Trophoblast cell (in vitro differentiated cells and primary cell): ENCODE measurements at regions not wholly inside any gene's neighbourhood (a gene's known extent, or its start where the extent isn't known, plus 50 kb on each side); places are given as distances from the start of the nearest gene placed in this dataset.
"Not testable (repeated sequence)": the region's sequence is repeated elsewhere in the genome, so short reads cannot be mapped to it uniquely, and the experiment has no call there.

Experiments
- DNase-seq, 2 donors: peaks; one replicate each; pipeline ENCODE4 v3.0.0-alpha.2; 2016
- H2AFZ ChIP-seq: 2 replicates; pipeline ENCODE4 v1.6.1; 2013; ENCODE audit warnings: low read length, moderate library complexity, mild to moderate bottlenecking; ENCODE audit not compliant: insufficient read depth, poor library complexity
- H2AK5ac ChIP-seq: 2 replicates; pipeline ENCODE4 v1.6.1; 2013; ENCODE audit warnings: mild to moderate bottlenecking, low read length
- H2BK120ac ChIP-seq: 2 replicates; pipeline ENCODE4 v1.6.1; 2013; ENCODE audit warnings: low read length, mild to moderate bottlenecking, moderate library complexity; ENCODE audit not compliant: insufficient read depth, poor library complexity
- H2BK12ac ChIP-seq: 2 replicates; pipeline ENCODE4 v1.6.1; 2013; ENCODE audit warnings: mild to moderate bottlenecking, low read length, moderate library complexity
- H2BK5ac ChIP-seq: 2 replicates; pipeline ENCODE4 v1.6.1; 2013; ENCODE audit warnings: low read length, low read depth, moderate library complexity, mild to moderate bottlenecking; ENCODE audit not compliant: poor library complexity
- H3K14ac ChIP-seq: 2 replicates; pipeline ENCODE4 v1.6.1; 2013; ENCODE audit warnings: mild to moderate bottlenecking, low read length
- H3K18ac ChIP-seq: 2 replicates; pipeline ENCODE4 v1.6.1; 2013; ENCODE audit warnings: mild to moderate bottlenecking, low read length
- H3K23ac ChIP-seq: 2 replicates; pipeline ENCODE4 v1.6.1; 2013; ENCODE audit warnings: low read length
- H3K27ac ChIP-seq: 2 replicates; pipeline ENCODE4 v1.5.1; 2013; ENCODE audit warnings: low read depth, mild to moderate bottlenecking, inconsistent platforms, low read length, moderate library complexity
- H3K27me3 ChIP-seq: 2 replicates; pipeline ENCODE4 v1.6.1; 2013; ENCODE audit warnings: inconsistent platforms, mild to moderate bottlenecking, low read length, moderate library complexity; ENCODE audit not compliant: insufficient read depth
- H3K36me3 ChIP-seq, 2 experiments: 1 replicate in 1 of 2; 2 replicates in 1 of 2; pipeline ENCODE4 v1.6.1; 2013; ENCODE audit warnings: low read length in 2 of 2, mild to moderate bottlenecking in 2 of 2, moderate library complexity in 1 of 2; ENCODE audit not compliant: insufficient read depth in 2 of 2, control insufficient read depth in 1 of 2
- H3K4ac ChIP-seq: 2 replicates; pipeline ENCODE4 v1.6.1; 2013; ENCODE audit warnings: low read depth, mild to moderate bottlenecking, low read length, moderate library complexity
- H3K4me1 ChIP-seq, 2 experiments: 1 replicate in 1 of 2; 2 replicates in 1 of 2; pipeline ENCODE4 v1.6.1; 2013; ENCODE audit warnings: low read length in 2 of 2, mild to moderate bottlenecking in 2 of 2, moderate library complexity in 1 of 2; ENCODE audit not compliant: insufficient read depth in 2 of 2, control insufficient read depth in 1 of 2
- H3K4me2 ChIP-seq: 2 replicates; pipeline ENCODE4 v1.6.1; 2013; ENCODE audit warnings: inconsistent platforms, mild to moderate bottlenecking, low read length, moderate library complexity
- H3K4me3 ChIP-seq: 2 replicates; pipeline ENCODE4 v1.5.1; 2013; ENCODE audit warnings: mild to moderate bottlenecking, low read depth, low read length, inconsistent platforms
- H3K79me1 ChIP-seq: one replicate; pipeline ENCODE4 v1.6.1; 2013; ENCODE audit warnings: low read length
- H3K79me2 ChIP-seq: 2 replicates; pipeline ENCODE4 v1.6.1; 2013; ENCODE audit warnings: low read length, mild to moderate bottlenecking; ENCODE audit not compliant: control insufficient read depth, insufficient read depth, poor library complexity
- H3K9ac ChIP-seq: 2 replicates; pipeline ENCODE4 v1.6.1; 2013; ENCODE audit warnings: mild to moderate bottlenecking, low read length
- H3K9me3 ChIP-seq: 2 replicates; pipeline ENCODE4 v1.6.1; 2013; ENCODE audit warnings: low read depth, mild to moderate bottlenecking, control low read depth, inconsistent platforms, low read length; ENCODE audit not compliant: insufficient read depth
- H4K12ac ChIP-seq: 2 replicates; pipeline ENCODE4 v1.6.1; 2013; ENCODE audit warnings: low read depth, mild to moderate bottlenecking, low read length, moderate library complexity
- H4K8ac ChIP-seq: 2 replicates; pipeline ENCODE4 v1.6.1; 2013; ENCODE audit warnings: low read depth, mild to moderate bottlenecking, low read length, moderate library complexity
- H4K91ac ChIP-seq: one replicate; pipeline ENCODE4 v1.6.1; 2013; ENCODE audit warnings: low read depth, mild to moderate bottlenecking, low read length, moderate library complexity
- WGBS: extraction: QIAGEN DNeasy Blood & Tissue Kit; methylation state at CpG from one replicate; pipeline ENCODE4 v1.1.7; 2013; ENCODE audit warnings: missing lambda C conversion rate; ENCODE audit not compliant: insufficient read length, insufficient coverage; ENCODE audit errors: extremely low coverage; 5-methylcytosine and 5-hydroxymethylcytosine counted together

DNA sequence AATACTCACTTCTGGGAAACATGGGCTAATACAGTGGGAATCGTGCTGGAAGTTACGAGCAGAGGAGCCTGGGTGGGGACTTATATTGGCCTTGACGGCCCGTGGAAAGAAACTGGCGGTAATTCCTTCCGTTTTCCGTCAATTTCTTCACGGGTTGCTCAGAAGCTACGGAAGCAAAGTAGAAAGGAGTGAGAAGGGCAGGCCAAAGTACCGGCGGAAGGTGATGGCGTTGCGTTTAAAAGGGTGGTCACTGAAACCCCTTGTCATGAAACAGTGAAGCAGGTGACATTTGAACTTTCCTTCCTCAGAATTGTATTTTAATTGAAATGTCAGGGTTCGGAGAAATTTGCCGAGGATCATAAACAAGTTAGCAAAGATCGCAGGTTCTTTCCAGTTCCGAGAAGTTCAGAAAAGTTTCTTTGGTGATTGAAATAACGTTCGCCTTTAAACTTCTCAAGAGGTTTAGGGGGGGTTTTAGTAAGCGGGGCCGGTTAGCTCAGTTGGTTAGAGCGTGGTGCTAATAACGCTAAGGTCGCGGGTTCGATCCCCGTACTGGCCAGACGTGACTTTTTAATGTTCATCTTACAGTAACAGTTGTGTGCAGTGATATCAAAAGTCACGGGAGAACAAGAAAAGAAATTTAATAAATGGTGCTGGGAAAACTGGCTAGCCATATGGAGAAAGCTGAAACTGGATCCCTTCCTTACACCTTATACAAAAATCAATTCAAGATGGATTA, 96.7 kb upstream of the ZNF322 start:
- not testable (repeated sequence) for H3K23ac ChIP-seq, H3K14ac ChIP-seq, H4K91ac ChIP-seq, H2AFZ ChIP-seq, H3K9me3 ChIP-seq, H3K4me1 ChIP-seq, H3K27me3 ChIP-seq, H3K4me3 ChIP-seq, H4K12ac ChIP-seq, DNase-seq, H2BK5ac ChIP-seq, H4K8ac ChIP-seq, H3K18ac ChIP-seq, H3K9ac ChIP-seq, H3K27ac ChIP-seq, H2AK5ac ChIP-seq, H3K79me1 ChIP-seq, H3K4ac ChIP-seq, H2BK12ac ChIP-seq, H3K79me2 ChIP-seq, H2BK120ac ChIP-seq, H3K36me3 ChIP-seq
- WGBS = no CpG with 5 or more reads among the region's 29 CpGs
- H3K4me2 ChIP-seq = peak overlapping the region; percentile 70

DNA sequence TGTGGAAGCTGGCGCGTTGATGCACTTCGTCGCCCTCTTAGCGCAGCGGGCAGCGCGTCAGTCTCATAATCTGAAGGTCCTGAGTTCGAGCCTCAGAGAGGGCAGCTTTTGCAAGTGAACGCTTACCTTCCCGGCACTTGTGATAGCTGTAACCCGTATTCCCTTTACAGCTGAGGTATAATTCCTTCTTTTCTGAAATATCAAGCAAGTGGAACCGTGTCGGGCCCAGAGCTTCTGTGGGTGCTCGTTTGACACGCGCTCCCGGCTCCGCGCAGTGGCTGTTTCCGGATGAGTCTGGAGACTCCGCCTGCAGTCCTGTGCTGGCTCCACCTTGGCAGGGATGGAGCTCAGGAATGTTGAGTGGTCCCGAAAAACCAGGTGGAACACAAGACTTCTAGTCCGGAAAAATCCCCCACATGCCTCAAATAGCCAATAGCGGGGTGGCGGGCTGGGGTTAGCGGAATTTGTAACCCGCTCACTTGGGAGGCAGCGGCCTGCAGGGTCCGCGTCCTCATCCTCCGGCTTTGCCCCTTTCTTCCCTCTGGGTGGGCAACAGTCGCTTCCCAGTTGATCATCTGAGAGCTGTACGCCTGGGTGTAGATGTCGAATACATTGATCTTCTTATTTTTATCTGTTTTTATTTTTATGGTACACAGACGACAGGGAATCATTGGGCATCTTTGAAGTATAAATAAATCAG, 106.8 kb upstream of the ZNF322 start:
- not testable (repeated sequence) for H3K27me3 ChIP-seq, H3K4me2 ChIP-seq, H4K91ac ChIP-seq, H3K36me3 ChIP-seq, H3K79me2 ChIP-seq, H3K14ac ChIP-seq, H3K23ac ChIP-seq, H2BK5ac ChIP-seq, H4K12ac ChIP-seq, H3K79me1 ChIP-seq, H3K9me3 ChIP-seq, H3K18ac ChIP-seq, H3K9ac ChIP-seq, H2BK120ac ChIP-seq, H2BK12ac ChIP-seq, H4K8ac ChIP-seq, DNase-seq, H3K4me1 ChIP-seq, H3K4me3 ChIP-seq, H3K27ac ChIP-seq, H2AFZ ChIP-seq, H2AK5ac ChIP-seq, H3K4ac ChIP-seq
- no CpG with 5 or more reads among the region's 36 CpGs for WGBS

DNA sequence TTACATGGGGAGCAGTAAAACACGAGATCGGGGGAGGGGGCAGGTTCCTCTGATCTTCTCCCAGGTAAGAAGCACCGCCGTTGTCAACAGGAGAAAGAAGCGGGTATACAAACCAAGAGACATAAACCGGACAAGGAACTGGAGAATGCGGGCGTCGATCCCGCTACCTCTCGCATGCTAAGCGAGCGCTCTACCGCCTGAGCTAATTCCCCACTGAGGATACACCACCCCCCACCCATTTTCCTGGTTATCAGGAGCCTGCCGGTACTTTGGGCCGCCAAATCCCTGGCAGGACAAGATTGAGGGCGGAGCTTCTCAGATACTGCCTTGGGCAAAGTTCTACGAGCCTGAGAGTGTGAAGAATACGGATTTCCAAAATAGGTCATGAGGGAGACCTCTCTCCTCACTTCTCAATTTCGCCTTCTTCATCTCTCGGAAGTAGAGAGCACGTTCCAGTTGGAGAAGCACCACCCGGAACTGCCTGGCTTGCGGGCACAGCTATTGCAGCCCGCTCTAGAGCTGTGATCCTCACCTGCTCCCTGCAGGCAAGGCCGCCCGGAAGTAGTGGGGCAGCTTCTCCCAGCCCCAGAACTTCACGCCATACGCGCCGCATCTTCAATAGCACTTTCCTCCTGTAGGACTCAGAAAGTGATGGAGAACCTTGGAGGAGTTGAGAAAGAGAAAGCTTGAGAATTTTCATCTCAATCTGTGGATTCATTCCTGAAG, 111.6 kb upstream of the ZNF322 start:
- H4K91ac ChIP-seq, H3K14ac ChIP-seq, H3K23ac ChIP-seq, H3K9ac ChIP-seq, H2BK12ac ChIP-seq, H2BK5ac ChIP-seq, H3K79me2 ChIP-seq, H2AK5ac ChIP-seq, H3K4ac ChIP-seq, DNase-seq, H3K4me2 ChIP-seq, H3K79me1 ChIP-seq, H3K4me3 ChIP-seq, H3K4me1 ChIP-seq, H3K9me3 ChIP-seq, H2AFZ ChIP-seq, H3K27ac ChIP-seq, H3K36me3 ChIP-seq, H3K18ac ChIP-seq, H2BK120ac ChIP-seq, H4K12ac ChIP-seq, H4K8ac ChIP-seq, H3K27me3 ChIP-seq: not testable (repeated sequence)
- no CpG with 5 or more reads among the region's 31 CpGs for WGBS

DNA sequence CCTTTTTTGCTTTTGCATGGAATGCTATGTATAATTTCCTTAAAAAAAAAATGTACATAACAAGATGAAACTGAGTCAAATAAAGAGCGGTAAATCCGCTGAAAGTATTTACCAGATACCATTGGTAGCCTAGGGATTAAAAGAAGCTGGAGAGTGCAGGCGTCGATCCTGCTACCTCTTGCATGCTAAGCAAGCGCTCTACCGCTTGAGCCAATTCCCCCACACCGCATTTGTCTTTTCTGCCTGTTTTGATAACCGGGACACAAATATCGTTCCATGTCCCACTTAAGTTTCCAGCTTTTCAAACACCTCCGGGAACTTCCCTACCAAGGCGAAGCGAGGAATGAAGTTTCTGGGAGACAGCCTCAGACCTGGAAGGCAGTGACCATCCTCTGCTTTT, 113.9 kb upstream of the ZNF322 start:
- not testable (repeated sequence) for H2AK5ac ChIP-seq, H3K79me2 ChIP-seq
- WGBS = no CpG with 5 or more reads among the region's 12 CpGs

More for the DNA sequence above, 113.9 kb upstream of the ZNF322 start:
- H3K4me1 ChIP-seq, H3K18ac ChIP-seq, H3K9ac ChIP-seq, H4K91ac ChIP-seq, H3K9me3 ChIP-seq, H3K27ac ChIP-seq, H3K23ac ChIP-seq, H3K14ac ChIP-seq, H2BK120ac ChIP-seq, H3K4ac ChIP-seq, H2BK12ac ChIP-seq, H3K36me3 ChIP-seq, H3K79me1 ChIP-seq, H4K8ac ChIP-seq, H2AFZ ChIP-seq, H4K12ac ChIP-seq, H3K4me3 ChIP-seq, H3K4me2 ChIP-seq, DNase-seq, H2BK5ac ChIP-seq, H3K27me3 ChIP-seq: not testable (repeated sequence)
